IMR-90 (cell line): ENCODE measurements at regions not wholly inside any gene's neighbourhood (a gene's known extent, or its start where the extent isn't known, plus 50 kb on each side); places are given as distances from the start of the nearest gene placed in this dataset.

Experiments
- BHLHE40 ChIP-seq: fragments of 150-350 bp; IDR thresholded peaks from 2 replicates; pipeline ENCODE4 v1.6.1; 2016; ENCODE audit warnings: mild to moderate bottlenecking, low read depth, low read length
- CTCF ChIP-seq: conservative IDR thresholded peaks from 2 replicates; pipeline ENCODE4 v1.5.1; 2012; ENCODE audit warnings: mild to moderate bottlenecking, low read depth, low read length, improper control_type of control experiment
- NFE2L2 ChIP-seq: fragments of 150-350 bp; IDR thresholded peaks from 2 replicates; pipeline ENCODE4 v1.6.1; 2016; ENCODE audit warnings: low read depth, mild to moderate bottlenecking, low read length
- POLR2A ChIP-seq: IDR thresholded peaks from 2 replicates; pipeline ENCODE4 v1.6.1; 2012; ENCODE audit warnings: mild to moderate bottlenecking, low read depth, low read length
- RAD21 ChIP-seq: IDR thresholded peaks from 2 replicates; pipeline ENCODE4 v1.6.1; 2012; ENCODE audit warnings: low read length, improper control_type of control experiment
- RFX5 ChIP-seq: IDR thresholded peaks from 2 replicates; pipeline ENCODE4 v1.8.0; 2012; ENCODE audit warnings: low read depth, mild to moderate bottlenecking, low read length, moderate library complexity

- no peak for TF ChIP-seq CTCF
- TF ChIP-seq BHLHE40 = no peak
- no peak for TF ChIP-seq RAD21
- no peak for TF ChIP-seq RFX5
- no peak for TF ChIP-seq POLR2A
- TF ChIP-seq NFE2L2 = no peak
Measured at GRCh38 chr13:40330950-40331349, 335.5 kb downstream of the FOXO1 start.
